HEK293 (cell line): ENCODE measurements at regions not wholly inside any gene's neighbourhood (a gene's known extent, or its start where the extent isn't known, plus 50 kb on each side); places are given as distances from the start of the nearest gene placed in this dataset.

ENCODE experiments used
- CTCF ChIA-PET: fragments of 350-600 bp; formaldehyde crosslinking; extraction: SDS; loops from one replicate; lab custom pipeline; 2021; ENCODE audit warnings: antibody characterized with exemption; lab: Yijun Ruan, JAX
- POLR2A ChIA-PET: fragments of 300-600 bp; formaldehyde crosslinking; extraction: SDS; loops from one replicate; lab custom pipeline; 2020; ENCODE audit warnings: antibody characterized with exemption, inconsistent platforms; lab: Yijun Ruan, JAX
- H3K27ac ChIP-seq: fragments of 200-500 bp; sonication (Bioruptor generic); 2 replicates; pipeline ENCODE4 v1.5.1; 2014; ENCODE audit warnings: low read depth, low read length, control low read depth, inconsistent platforms; ENCODE audit errors: extremely low read depth
- H3K36me3 ChIP-seq, 2 experiments: fragments of 200-500 bp in 1 of 2; sonication (Bioruptor generic) in 1 of 2; 1 replicate in 1 of 2; 2 replicates in 1 of 2; pipeline ENCODE4 v1.5.1; 2014 to 2017; ENCODE audit warnings: inconsistent platforms in 2 of 2, low read length in 2 of 2; ENCODE audit not compliant: control insufficient read depth in 2 of 2, insufficient read depth in 1 of 2
- H3K4me1 ChIP-seq: fragments of 200-500 bp; sonication (Bioruptor generic); 2 replicates; pipeline ENCODE4 v1.5.1; 2014; ENCODE audit warnings: mild to moderate bottlenecking, low read length, inconsistent platforms; ENCODE audit not compliant: control insufficient read depth, insufficient read depth
- H3K4me3 ChIP-seq: 2 replicates; pipeline ENCODE4 v1.5.1; 2011; ENCODE audit warnings: low read depth, mild to moderate bottlenecking, control low read depth, low read length, moderate library complexity
- H3K9me3 ChIP-seq: fragments of 200-500 bp; sonication (Bioruptor generic); 2 replicates; pipeline ENCODE4 v1.5.1; 2014; ENCODE audit warnings: low read depth, low read length, inconsistent platforms; ENCODE audit not compliant: control insufficient read depth, insufficient read depth
- BCL11A ChIP-seq: fragments of 450-650 bp; formaldehyde crosslinking; IDR thresholded peaks from 2 replicates; pipeline ENCODE4 v1.5.1; 2016; ENCODE audit warnings: low read depth, missing biosample characterization, missing genetic modification characterization
- GLIS2 ChIP-seq: fragments of 450-650 bp; formaldehyde crosslinking; IDR thresholded peaks from 2 replicates; pipeline ENCODE4 v1.5.1; 2016; ENCODE audit warnings: missing biosample characterization, missing genetic modification characterization
- HOXC10 ChIP-seq: sonication (generic); formaldehyde crosslinking; IDR thresholded peaks from 2 replicates; pipeline ENCODE4 v1.8.1; 2023; ENCODE audit warnings: mild to moderate bottlenecking, missing genetic modification reagents
- KLF16 ChIP-seq: fragments of 450-650 bp; formaldehyde crosslinking; IDR thresholded peaks from 2 replicates; pipeline ENCODE4 v1.5.1; 2017; ENCODE audit warnings: missing biosample characterization, missing genetic modification characterization
- SCRT1 ChIP-seq: fragments of 450-650 bp; formaldehyde crosslinking; IDR thresholded peaks from 2 replicates; pipeline ENCODE4 v1.5.1; 2016; ENCODE audit warnings: missing biosample characterization, missing genetic modification characterization, borderline replicate concordance
- TCF7L2 ChIP-seq: IDR thresholded peaks from 2 replicates; pipeline ENCODE4 v1.6.1; 2011; ENCODE audit warnings: low read depth, mild to moderate bottlenecking, inconsistent platforms, low read length, moderate library complexity, borderline replicate concordance
- ZFP37 ChIP-seq: fragments of 450-650 bp; formaldehyde crosslinking; IDR thresholded peaks from 2 replicates; pipeline ENCODE4 v1.5.1; 2016; ENCODE audit warnings: missing biosample characterization, missing genetic modification characterization
- ZNF223 ChIP-seq: fragments of 450-650 bp; formaldehyde crosslinking; IDR thresholded peaks from 2 replicates; pipeline ENCODE4 v1.5.1; 2016; ENCODE audit warnings: missing biosample characterization, missing genetic modification characterization
- ZNF366 ChIP-seq: fragments of 450-650 bp; formaldehyde crosslinking; conservative IDR thresholded peaks from 2 replicates; pipeline ENCODE4 v1.5.1; 2016; ENCODE audit warnings: missing biosample characterization, missing genetic modification characterization
- ZNF488 ChIP-seq: fragments of 450-650 bp; formaldehyde crosslinking; IDR thresholded peaks from 2 replicates; pipeline ENCODE4 v1.5.1; 2016; ENCODE audit warnings: missing biosample characterization, missing genetic modification characterization
- ZNF501 ChIP-seq: fragments of 450-650 bp; formaldehyde crosslinking; IDR thresholded peaks from 2 replicates; pipeline ENCODE4 v1.5.1; 2016; ENCODE audit warnings: missing biosample characterization, missing genetic modification characterization
- ZNF561 ChIP-seq: fragments of 450-650 bp; IDR thresholded peaks from 2 replicates; pipeline ENCODE4 v1.5.1; 2018; ENCODE audit warnings: missing biosample characterization, missing genetic modification characterization, borderline replicate concordance
- ZNF571 ChIP-seq: fragments of 450-650 bp; formaldehyde crosslinking; IDR thresholded peaks from 2 replicates; pipeline ENCODE4 v1.5.0; 2017; ENCODE audit warnings: missing biosample characterization, missing genetic modification characterization
- ZNF580 ChIP-seq: fragments of 450-650 bp; formaldehyde crosslinking; IDR thresholded peaks from 2 replicates; pipeline ENCODE4 v1.5.1; 2016; ENCODE audit warnings: missing biosample characterization, missing genetic modification characterization
- ZNF658 ChIP-seq: fragments of 450-650 bp; formaldehyde crosslinking; IDR thresholded peaks from 2 replicates; pipeline ENCODE4; 2016; ENCODE audit warnings: missing biosample characterization, missing genetic modification characterization
- ZNF704 ChIP-seq: fragments of 450-650 bp; formaldehyde crosslinking; IDR thresholded peaks from 2 replicates; pipeline ENCODE4 v1.5.1; 2016; ENCODE audit warnings: missing biosample characterization, missing genetic modification characterization
- TF ChIP-seq, protein P1 (sequence below): fragments of 450-650 bp; formaldehyde crosslinking; IDR thresholded peaks from 2 replicates; pipeline ENCODE4 v1.5.1; 2016; ENCODE audit warnings: missing biosample characterization, missing genetic modification characterization
- TF ChIP-seq, protein P2 (sequence below): fragments of 450-650 bp; formaldehyde crosslinking; IDR thresholded peaks from 2 replicates; pipeline ENCODE4 v1.5.1; 2016; ENCODE audit warnings: missing biosample characterization, missing genetic modification characterization, low read depth
- TF ChIP-seq, protein P3 (sequence below): fragments of 450-650 bp; formaldehyde crosslinking; IDR thresholded peaks from 2 replicates; pipeline ENCODE4 v1.5.1; 2017; ENCODE audit warnings: missing biosample characterization, missing genetic modification characterization

GRCh38 chr18:1294229-1294628 lies 389.6 kb downstream of the ADCYAP1 start (continued):
- TF ChIP-seq ZNF488 (tag by site-specific recombination), result no peak
- TF ChIP-seq ZNF366, result no peak
- no peak for TF ChIP-seq ZFP37
- TF ChIP-seq KLF16, result no peak

DNA sequence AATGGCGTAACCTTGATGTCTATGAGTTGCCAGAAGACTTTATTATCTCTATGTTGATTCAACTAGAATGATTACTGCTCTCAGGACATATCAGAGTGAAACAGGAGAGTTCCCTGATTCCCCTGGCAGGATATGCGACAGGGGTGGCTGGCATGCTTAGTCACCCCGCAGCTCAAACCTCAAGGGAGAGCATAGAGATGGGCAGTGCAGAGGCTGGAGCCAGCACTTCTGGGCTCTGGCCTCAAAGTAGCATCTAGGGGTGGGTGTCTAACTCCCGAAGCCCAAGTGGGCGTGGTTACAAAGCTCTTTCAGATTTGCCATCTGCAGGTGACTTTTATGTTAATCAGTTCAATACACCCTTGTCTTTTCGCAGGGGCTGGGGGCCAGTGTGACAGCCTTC lies 391.6 kb downstream of the ADCYAP1 start:
- no peak for TF ChIP-seq ZNF501
- no peak for TF ChIP-seq GLIS2 (tag by site-specific recombination)
- no peak for TF ChIP-seq ZNF658 (tag by site-specific recombination)
- no peak for TF ChIP-seq ZNF223 (tag by site-specific recombination)
- TF ChIP-seq, protein P1, sequence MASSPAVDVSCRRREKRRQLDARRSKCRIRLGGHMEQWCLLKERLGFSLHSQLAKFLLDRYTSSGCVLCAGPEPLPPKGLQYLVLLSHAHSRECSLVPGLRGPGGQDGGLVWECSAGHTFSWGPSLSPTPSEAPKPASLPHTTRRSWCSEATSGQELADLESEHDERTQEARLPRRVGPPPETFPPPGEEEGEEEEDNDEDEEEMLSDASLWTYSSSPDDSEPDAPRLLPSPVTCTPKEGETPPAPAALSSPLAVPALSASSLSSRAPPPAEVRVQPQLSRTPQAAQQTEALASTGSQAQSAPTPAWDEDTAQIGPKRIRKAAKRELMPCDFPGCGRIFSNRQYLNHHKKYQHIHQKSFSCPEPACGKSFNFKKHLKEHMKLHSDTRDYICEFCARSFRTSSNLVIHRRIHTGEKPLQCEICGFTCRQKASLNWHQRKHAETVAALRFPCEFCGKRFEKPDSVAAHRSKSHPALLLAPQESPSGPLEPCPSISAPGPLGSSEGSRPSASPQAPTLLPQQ (tag by site-specific recombination), result no peak
- TF ChIP-seq SCRT1, result no peak
- POLR2A ChIA-PET, result no interaction called here
- CTCF ChIA-PET, result interaction anchor here (0.6 kb wide), 1 partner anchor 120 kb away, joined by 3 read pairs; no protein-coding TSS in a partner anchor
- Histone ChIP-seq H3K27ac (no peak overlapping the region), H3K4me3 (no peak overlapping the region), H3K9me3 (no peaks in the 10 kb centered on the region), H3K4me1 (no peaks in the 10 kb centered on the region), H3K36me3 (no peaks in the 10 kb centered on the region)

- Histone ChIP-seq H3K4me3 (no peak overlapping the region), H3K36me3 (no peaks in the 10 kb centered on the region), H3K27ac (no peak overlapping the region), H3K9me3 (no peaks in the 10 kb centered on the region), H3K4me1 (no peaks in the 10 kb centered on the region)
- ChIA-PET POLR2A (no interaction called here), CTCF (no interaction called here)
- TF ChIP-seq ZNF501, result no peak
- TF ChIP-seq, protein P2, sequence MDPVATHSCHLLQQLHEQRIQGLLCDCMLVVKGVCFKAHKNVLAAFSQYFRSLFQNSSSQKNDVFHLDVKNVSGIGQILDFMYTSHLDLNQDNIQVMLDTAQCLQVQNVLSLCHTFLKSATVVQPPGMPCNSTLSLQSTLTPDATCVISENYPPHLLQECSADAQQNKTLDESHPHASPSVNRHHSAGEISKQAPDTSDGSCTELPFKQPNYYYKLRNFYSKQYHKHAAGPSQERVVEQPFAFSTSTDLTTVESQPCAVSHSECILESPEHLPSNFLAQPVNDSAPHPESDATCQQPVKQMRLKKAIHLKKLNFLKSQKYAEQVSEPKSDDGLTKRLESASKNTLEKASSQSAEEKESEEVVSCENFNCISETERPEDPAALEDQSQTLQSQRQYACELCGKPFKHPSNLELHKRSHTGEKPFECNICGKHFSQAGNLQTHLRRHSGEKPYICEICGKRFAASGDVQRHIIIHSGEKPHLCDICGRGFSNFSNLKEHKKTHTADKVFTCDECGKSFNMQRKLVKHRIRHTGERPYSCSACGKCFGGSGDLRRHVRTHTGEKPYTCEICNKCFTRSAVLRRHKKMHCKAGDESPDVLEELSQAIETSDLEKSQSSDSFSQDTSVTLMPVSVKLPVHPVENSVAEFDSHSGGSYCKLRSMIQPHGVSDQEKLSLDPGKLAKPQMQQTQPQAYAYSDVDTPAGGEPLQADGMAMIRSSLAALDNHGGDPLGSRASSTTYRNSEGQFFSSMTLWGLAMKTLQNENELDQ (tag by site-specific recombination), result no peak
- no peak for TF ChIP-seq TCF7L2
- no peak for TF ChIP-seq ZNF561 (tag by site-specific recombination)
- no peak for TF ChIP-seq ZNF571 (tag by site-specific recombination)
- TF ChIP-seq, protein P3, sequence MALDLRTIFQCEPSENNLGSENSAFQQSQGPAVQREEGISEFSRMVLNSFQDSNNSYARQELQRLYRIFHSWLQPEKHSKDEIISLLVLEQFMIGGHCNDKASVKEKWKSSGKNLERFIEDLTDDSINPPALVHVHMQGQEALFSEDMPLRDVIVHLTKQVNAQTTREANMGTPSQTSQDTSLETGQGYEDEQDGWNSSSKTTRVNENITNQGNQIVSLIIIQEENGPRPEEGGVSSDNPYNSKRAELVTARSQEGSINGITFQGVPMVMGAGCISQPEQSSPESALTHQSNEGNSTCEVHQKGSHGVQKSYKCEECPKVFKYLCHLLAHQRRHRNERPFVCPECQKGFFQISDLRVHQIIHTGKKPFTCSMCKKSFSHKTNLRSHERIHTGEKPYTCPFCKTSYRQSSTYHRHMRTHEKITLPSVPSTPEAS (tag by site-specific recombination), result no peak
- no peak for TF ChIP-seq ZNF580
- TF ChIP-seq ZNF704, result no peak
- no peak for TF ChIP-seq BCL11A
- no peak for TF ChIP-seq HOXC10
These were observed 398.2 kb downstream of the ADCYAP1 start for GRCh38 chr18:1302861-1303260.
